GM12864 (cell line): ENCODE measurements at regions not wholly inside any gene's neighbourhood (a gene's known extent, or its start where the extent isn't known, plus 50 kb on each side); places are given as distances from the start of the nearest gene placed in this dataset.
A peak's percentile ranks its signal among the peaks of the same experiment; 100 is the strongest.

Source experiments
- DNase-seq: peaks from one replicate; pipeline ENCODE4 v3.0.0-alpha.2; 2011; ENCODE audit warnings: low read depth
- H3K4me3 ChIP-seq: 2 replicates; pipeline ENCODE4 v1.5.1; 2011; ENCODE audit warnings: mild to moderate bottlenecking, low read depth, low read length, control low read depth
- CTCF ChIP-seq: IDR thresholded peaks from 2 replicates; pipeline ENCODE4 v1.5.1; 2011; ENCODE audit warnings: low read depth, mild to moderate bottlenecking, moderate library complexity, low read length, control low read depth, inconsistent platforms; ENCODE audit errors: missing control alignments

DNA sequence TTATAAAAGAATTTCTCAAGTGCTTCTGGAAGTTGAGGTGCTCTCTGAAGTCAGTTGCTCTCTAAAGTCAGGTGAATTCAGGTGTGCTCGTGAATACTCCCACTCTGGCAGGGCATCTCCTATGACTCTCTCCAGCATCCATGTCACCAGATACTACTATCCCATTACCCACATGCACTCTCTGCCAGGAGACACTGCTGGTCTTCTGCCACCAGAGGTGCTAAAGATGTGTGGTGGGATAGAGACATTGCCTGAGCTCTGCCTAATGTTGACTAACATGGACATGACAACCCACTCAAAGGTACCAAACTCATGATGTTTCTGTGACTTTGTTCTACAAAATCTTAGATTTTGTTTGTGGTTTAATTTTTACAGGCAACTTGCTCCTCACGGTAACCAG lies 106.4 kb upstream of the HNRNPA3 start:
- TF ChIP-seq CTCF = peak; percentile 52
- H3K4me3 ChIP-seq = no peak overlapping the region
- no peak for DNase-seq

GRCh38 chr2:177108890-177109289 lies 103.7 kb upstream of the HNRNPA3 start:
- TF ChIP-seq CTCF = no peak
- H3K4me3 ChIP-seq = no peak overlapping the region
- DNase-seq = no peak

DNA sequence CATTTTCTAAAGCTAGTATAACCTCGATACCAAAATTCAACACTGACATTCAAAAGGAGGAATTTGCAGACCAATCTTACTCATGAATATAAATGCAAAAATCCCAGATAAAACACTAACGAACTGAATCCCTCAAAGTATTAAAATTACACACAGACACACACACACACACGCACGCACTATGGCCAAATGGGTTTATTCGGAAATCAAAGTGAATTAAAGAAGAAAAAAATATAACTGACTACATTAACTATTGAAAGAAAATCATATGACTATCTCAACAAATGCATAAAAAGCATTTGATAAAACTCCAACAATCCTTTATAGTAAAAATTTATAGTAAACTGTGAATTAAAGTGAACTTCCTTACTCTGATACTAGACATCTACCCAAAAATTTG lies 97.9 kb upstream of the HNRNPA3 start:
- H3K4me3 ChIP-seq = no peak overlapping the region
- TF ChIP-seq CTCF = no peak
- no peak for DNase-seq

- no peak for DNase-seq
- H3K4me3 ChIP-seq = no peak overlapping the region
- no peak for TF ChIP-seq CTCF
These were observed 94.8 kb upstream of the HNRNPA3 start for GRCh38 chr2:177117755-177118154.

GRCh38 chr2:177118636-177119035 lies 94.0 kb upstream of the HNRNPA3 start:
- H3K4me3 ChIP-seq = no peak overlapping the region
- DNase-seq = no peak
- TF ChIP-seq CTCF = no peak

DNA sequence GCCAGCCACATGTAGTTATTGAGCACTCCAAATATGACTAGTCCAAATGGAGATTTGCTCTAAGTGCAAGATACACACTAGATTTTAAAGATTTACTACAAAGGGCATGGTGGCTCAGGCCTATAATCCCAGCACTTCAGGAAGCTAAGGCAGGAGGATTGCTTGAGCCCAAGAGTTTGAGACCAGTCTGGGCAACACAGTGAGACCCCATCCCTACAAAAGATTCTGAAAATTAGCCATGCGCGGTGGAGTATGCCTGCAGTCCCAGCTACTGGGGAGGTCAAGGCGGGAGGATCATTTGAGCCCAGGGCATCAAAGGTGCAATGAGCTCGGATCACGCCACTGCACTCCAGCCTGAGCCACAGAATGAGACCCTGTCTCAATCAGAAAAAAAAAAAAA lies 93.5 kb upstream of the HNRNPA3 start:
- TF ChIP-seq CTCF = no peak
- no peak overlapping the region for H3K4me3 ChIP-seq
- DNase-seq = no peak

DNA sequence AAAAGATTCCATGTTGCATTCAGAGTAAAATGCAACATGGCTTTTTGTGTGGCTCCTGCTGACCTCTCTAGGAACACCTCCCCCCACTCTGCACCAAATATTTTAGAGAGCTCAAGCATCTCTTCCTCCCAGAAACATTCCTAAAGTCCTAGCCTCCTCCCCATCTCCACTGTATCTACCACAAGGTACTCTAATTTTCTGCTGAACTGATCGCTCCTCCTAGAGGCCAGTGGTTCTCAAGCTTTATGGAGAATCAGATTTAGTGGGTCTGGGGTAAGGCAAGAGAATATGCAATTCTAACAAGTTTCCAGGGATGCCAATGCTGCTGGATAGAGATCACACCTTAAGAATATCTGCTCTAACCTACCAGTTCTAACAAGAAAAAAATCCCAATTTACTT lies 89.5 kb upstream of the HNRNPA3 start:
- no peak for TF ChIP-seq CTCF
- no peak for DNase-seq
- H3K4me3 ChIP-seq = no peak overlapping the region
